ENCODE measurements at regions not wholly inside any gene's neighbourhood (a gene's known extent, or its start where the extent isn't known, plus 50 kb on each side); places are given as distances from the start of the nearest gene placed in this dataset.

DNA sequence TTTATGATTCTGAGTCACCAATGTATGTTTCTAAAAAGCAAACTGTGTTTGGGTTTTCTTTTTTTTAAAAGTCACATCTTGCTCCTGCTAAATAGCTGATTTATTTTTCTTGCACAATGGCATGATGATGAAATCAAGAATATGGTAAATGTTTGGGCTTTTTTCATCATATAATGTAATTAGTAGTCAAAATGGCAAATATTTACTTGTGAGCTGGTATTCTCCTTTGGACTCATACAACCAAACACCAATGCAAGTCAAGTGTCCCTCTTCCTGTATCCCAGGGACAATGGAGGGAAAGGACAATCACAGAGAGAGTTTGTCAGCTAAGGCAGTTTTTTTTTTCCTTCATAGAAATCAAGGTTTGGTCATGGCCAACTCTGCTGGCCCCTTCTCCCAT lies 94.6 kb upstream of the RALGPS2 start:
- H3K9ac ChIP-seq (ENCODE audit: insufficient read length, low read depth) = no peak overlapping the region
- H3K27me3 ChIP-seq (ENCODE audit: insufficient read depth, insufficient read length) = no peaks in the 10 kb centered on the region
- no peaks in the 10 kb centered on the region for H3K9me3 ChIP-seq (ENCODE audit: insufficient read depth, low read length)
- no peaks in the 10 kb centered on the region for H3K4me1 ChIP-seq (ENCODE audit: insufficient read depth, insufficient read length)
- H3K36me3 ChIP-seq (ENCODE audit: insufficient read depth, insufficient read length, low read length) = no peaks in the 10 kb centered on the region
- H3K4me3 ChIP-seq (ENCODE audit: insufficient read length, low read depth) = no peak overlapping the region
- no peak for TF ChIP-seq SUZ12 (IDR thresholded peaks at IDR 0.05; ENCODE audit: extremely low read depth, insufficient read depth, insufficient read length)
- TF ChIP-seq YY1 (IDR thresholded peaks at IDR 0.05; ENCODE audit: insufficient read depth, insufficient read length) = no peak
- no peak for TF ChIP-seq ZNF274 (IDR thresholded peaks at IDR 0.05; ENCODE audit: low read depth, low read length)
- DNase-seq (ENCODE audit: low read depth, low spot score) = no peak

DNA sequence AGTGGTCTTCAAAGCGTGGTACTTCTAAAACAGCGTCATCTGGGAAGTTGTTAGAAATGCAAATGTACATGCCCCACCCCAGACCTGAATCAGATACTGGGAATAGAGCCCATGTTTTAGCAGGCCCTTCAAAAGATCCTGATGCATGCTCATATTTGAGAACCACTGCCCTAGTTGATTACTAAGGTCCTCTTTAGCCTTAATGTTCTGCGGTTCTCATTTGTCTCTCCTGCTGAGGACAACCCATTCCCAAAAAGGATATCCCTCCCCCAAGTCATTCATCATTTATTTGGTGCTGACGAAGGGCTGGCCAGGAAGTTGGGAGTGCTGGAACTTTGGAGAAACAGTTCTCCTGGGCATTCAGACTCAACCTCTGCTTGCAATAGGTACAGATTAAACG lies 92.4 kb upstream of the RALGPS2 start:
- no peak for DNase-seq (ENCODE audit: low read depth, low spot score)
- no peaks in the 10 kb centered on the region for H3K4me1 ChIP-seq (ENCODE audit: insufficient read depth, insufficient read length)

DNA sequence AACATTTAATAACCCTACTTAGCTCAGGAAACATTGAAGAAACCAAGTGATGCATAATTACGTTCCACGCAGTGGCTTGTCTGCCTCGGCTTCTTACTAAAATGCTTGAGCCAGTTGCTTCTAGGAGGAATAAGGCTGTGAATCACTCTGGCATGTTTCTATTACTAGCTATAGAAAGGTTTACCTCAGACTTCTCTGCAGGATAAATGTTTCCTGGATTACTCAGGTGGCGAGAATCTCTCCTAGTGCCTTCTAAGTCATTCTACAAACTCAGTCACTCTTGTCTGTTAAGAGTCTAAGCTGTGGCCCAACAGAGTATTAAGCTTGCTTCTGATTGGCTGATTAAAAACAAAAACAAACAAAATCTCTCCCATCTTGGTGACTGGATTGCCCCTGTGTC lies 92.0 kb upstream of the RALGPS2 start:
- no peak for DNase-seq (ENCODE audit: low read depth, low spot score)
- H3K4me3 ChIP-seq (ENCODE audit: insufficient read length, low read depth) = no peak overlapping the region
- no peak overlapping the region for H3K9ac ChIP-seq (ENCODE audit: insufficient read length, low read depth)
- no peaks in the 10 kb centered on the region for H3K4me1 ChIP-seq (ENCODE audit: insufficient read depth, insufficient read length)
- no peaks in the 10 kb centered on the region for H3K36me3 ChIP-seq (ENCODE audit: insufficient read depth, insufficient read length, low read length)
- H3K27me3 ChIP-seq (ENCODE audit: insufficient read depth, insufficient read length) = no peaks in the 10 kb centered on the region
- H3K9me3 ChIP-seq (ENCODE audit: insufficient read depth, low read length) = no peaks in the 10 kb centered on the region
- TF ChIP-seq SUZ12 (IDR thresholded peaks at IDR 0.05; ENCODE audit: extremely low read depth, insufficient read depth, insufficient read length) = no peak
- no peak for TF ChIP-seq YY1 (IDR thresholded peaks at IDR 0.05; ENCODE audit: insufficient read depth, insufficient read length)

More for the DNA sequence above, 92.4 kb upstream of the RALGPS2 start:
- TF ChIP-seq YY1 (IDR thresholded peaks at IDR 0.05; ENCODE audit: insufficient read depth, insufficient read length) (no peak), SUZ12 (IDR thresholded peaks at IDR 0.05; ENCODE audit: extremely low read depth, insufficient read depth, insufficient read length) (no peak), ZNF274 (IDR thresholded peaks at IDR 0.05; ENCODE audit: low read depth, low read length) (no peak)
- no peaks in the 10 kb centered on the region for H3K9me3 ChIP-seq (ENCODE audit: insufficient read depth, low read length)
- no peaks in the 10 kb centered on the region for H3K36me3 ChIP-seq (ENCODE audit: insufficient read depth, insufficient read length, low read length)
- no peak overlapping the region for H3K9ac ChIP-seq (ENCODE audit: insufficient read length, low read depth)
- H3K27me3 ChIP-seq (ENCODE audit: insufficient read depth, insufficient read length) = no peaks in the 10 kb centered on the region
- no peak overlapping the region for H3K4me3 ChIP-seq (ENCODE audit: insufficient read length, low read depth)

DNA sequence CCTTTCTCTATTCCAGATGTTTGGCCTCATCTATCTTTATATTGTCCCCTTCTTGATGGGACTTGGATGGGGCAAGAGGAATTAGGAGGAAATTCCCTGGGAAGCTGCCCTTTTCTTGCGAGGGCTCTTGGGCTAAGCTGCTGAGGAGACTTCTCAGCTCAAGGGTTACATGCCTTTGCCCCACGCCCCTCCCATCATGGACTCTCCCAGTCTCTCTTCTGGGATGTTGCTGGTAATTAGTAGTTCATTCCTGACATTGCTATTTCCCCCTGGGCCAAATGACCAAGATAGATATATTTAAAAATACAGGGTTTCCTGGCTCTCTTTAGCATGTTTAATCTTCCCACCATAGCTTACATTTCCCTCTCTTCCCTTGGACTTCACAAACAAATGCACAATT lies 90.6 kb upstream of the RALGPS2 start:
- Histone ChIP-seq H3K27me3 (ENCODE audit: insufficient read depth, insufficient read length) (no peaks in the 10 kb centered on the region), H3K4me3 (ENCODE audit: insufficient read length, low read depth) (no peak overlapping the region), H3K9me3 (ENCODE audit: insufficient read depth, low read length) (no peaks in the 10 kb centered on the region), H3K36me3 (ENCODE audit: insufficient read depth, insufficient read length, low read length) (no peaks in the 10 kb centered on the region), H3K9ac (ENCODE audit: insufficient read length, low read depth) (no peak overlapping the region), H3K4me1 (ENCODE audit: insufficient read depth, insufficient read length) (no peaks in the 10 kb centered on the region)
- TF ChIP-seq ZNF274 (IDR thresholded peaks at IDR 0.05; ENCODE audit: low read depth, low read length) (no peak), YY1 (IDR thresholded peaks at IDR 0.05; ENCODE audit: insufficient read depth, insufficient read length) (no peak), SUZ12 (IDR thresholded peaks at IDR 0.05; ENCODE audit: extremely low read depth, insufficient read depth, insufficient read length) (no peak)
- no peak for DNase-seq (ENCODE audit: low read depth, low spot score)

DNA sequence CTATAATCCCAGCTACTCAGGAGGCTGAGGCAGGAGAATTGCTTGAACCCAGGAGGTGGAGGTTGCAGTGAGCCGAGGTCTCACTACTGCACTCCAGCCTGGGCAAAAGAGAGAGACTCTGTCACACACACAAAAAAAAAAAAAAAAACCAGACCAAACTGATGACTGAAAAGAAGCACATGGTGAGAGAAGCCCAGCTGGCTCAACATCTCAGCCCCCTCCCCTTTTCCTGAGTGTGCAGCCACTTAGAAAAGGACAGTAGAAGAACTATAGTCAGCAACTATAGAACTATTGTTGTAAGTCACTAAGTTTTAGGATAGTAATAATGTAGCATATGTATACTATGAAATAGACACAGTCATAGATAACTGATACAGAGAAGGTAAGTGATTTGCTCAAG lies 87.2 kb upstream of the RALGPS2 start:
- no peaks in the 10 kb centered on the region for H3K27me3 ChIP-seq (ENCODE audit: insufficient read depth, insufficient read length)
- no peak overlapping the region for H3K4me3 ChIP-seq (ENCODE audit: insufficient read length, low read depth)
- H3K4me1 ChIP-seq (ENCODE audit: insufficient read depth, insufficient read length) = no peaks in the 10 kb centered on the region
- DNase-seq (ENCODE audit: low read depth, low spot score) = no peak
- H3K9me3 ChIP-seq (ENCODE audit: insufficient read depth, low read length) = no peaks in the 10 kb centered on the region
- TF ChIP-seq ZNF274 (IDR thresholded peaks at IDR 0.05; ENCODE audit: low read depth, low read length) (no peak), SUZ12 (IDR thresholded peaks at IDR 0.05; ENCODE audit: extremely low read depth, insufficient read depth, insufficient read length) (no peak), YY1 (IDR thresholded peaks at IDR 0.05; ENCODE audit: insufficient read depth, insufficient read length) (no peak)
- H3K9ac ChIP-seq (ENCODE audit: insufficient read length, low read depth) = no peak overlapping the region
- H3K36me3 ChIP-seq (ENCODE audit: insufficient read depth, insufficient read length, low read length) = no peaks in the 10 kb centered on the region

DNA sequence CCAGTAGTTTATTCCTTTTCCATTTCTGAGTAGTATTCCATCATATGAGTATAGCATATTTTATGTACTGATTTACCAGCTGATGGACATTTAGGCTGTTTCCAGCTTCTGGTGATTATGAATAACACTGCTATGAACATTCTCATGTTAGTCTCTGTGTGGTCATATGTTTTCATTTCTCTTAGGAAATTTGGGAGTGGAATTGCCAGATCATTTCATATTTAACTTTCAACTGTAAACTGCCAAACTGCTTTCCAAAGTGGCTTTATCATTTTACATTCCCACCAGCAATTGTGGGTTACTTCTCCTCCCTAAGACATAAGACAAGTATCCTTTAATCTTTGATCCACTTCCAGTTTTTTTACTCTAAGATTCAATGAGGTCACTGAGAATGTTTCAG lies 85.7 kb upstream of the RALGPS2 start:
- Histone ChIP-seq H3K9me3 (ENCODE audit: insufficient read depth, low read length) (no peaks in the 10 kb centered on the region), H3K4me1 (ENCODE audit: insufficient read depth, insufficient read length) (no peaks in the 10 kb centered on the region), H3K9ac (ENCODE audit: insufficient read length, low read depth) (no peak overlapping the region), H3K36me3 (ENCODE audit: insufficient read depth, insufficient read length, low read length) (no peaks in the 10 kb centered on the region), H3K4me3 (ENCODE audit: insufficient read length, low read depth) (no peak overlapping the region), H3K27me3 (ENCODE audit: insufficient read depth, insufficient read length) (no peaks in the 10 kb centered on the region)
- TF ChIP-seq SUZ12 (IDR thresholded peaks at IDR 0.05; ENCODE audit: extremely low read depth, insufficient read depth, insufficient read length) (no peak), YY1 (IDR thresholded peaks at IDR 0.05; ENCODE audit: insufficient read depth, insufficient read length) (no peak), ZNF274 (IDR thresholded peaks at IDR 0.05; ENCODE audit: low read depth, low read length) (no peak)
- no peak for DNase-seq (ENCODE audit: low read depth, low spot score)

DNA sequence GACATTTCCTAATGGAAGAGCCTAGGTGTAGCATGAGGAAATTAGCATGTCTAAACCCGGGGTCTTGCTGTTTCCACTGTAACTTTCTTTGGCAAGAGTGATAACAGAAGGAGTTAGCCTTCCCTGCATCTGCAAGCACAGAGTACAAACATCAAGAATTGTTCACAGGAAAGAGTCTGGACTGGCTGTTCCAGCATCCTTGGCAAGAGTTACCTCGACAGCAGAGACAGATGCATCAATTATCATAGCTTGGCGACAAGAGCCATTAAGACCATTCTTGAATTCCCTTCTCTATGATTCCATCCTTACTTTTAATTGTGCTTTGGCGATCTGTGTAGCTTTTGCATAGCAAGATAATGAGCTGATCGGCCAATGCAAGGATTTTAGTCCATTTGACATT lies 82.8 kb upstream of the RALGPS2 start:
- Histone ChIP-seq H3K9ac (ENCODE audit: insufficient read length, low read depth) (no peak overlapping the region), H3K9me3 (ENCODE audit: insufficient read depth, low read length) (no peaks in the 10 kb centered on the region), H3K27me3 (ENCODE audit: insufficient read depth, insufficient read length) (no peaks in the 10 kb centered on the region), H3K4me1 (ENCODE audit: insufficient read depth, insufficient read length) (no peaks in the 10 kb centered on the region), H3K36me3 (ENCODE audit: insufficient read depth, insufficient read length, low read length) (no peaks in the 10 kb centered on the region), H3K4me3 (ENCODE audit: insufficient read length, low read depth) (no peak overlapping the region)
- DNase-seq (ENCODE audit: low read depth, low spot score) = no peak
- no peak for TF ChIP-seq SUZ12 (IDR thresholded peaks at IDR 0.05; ENCODE audit: extremely low read depth, insufficient read depth, insufficient read length)
- no peak for TF ChIP-seq YY1 (IDR thresholded peaks at IDR 0.05; ENCODE audit: insufficient read depth, insufficient read length)
- no peak for TF ChIP-seq ZNF274 (IDR thresholded peaks at IDR 0.05; ENCODE audit: low read depth, low read length)

DNA sequence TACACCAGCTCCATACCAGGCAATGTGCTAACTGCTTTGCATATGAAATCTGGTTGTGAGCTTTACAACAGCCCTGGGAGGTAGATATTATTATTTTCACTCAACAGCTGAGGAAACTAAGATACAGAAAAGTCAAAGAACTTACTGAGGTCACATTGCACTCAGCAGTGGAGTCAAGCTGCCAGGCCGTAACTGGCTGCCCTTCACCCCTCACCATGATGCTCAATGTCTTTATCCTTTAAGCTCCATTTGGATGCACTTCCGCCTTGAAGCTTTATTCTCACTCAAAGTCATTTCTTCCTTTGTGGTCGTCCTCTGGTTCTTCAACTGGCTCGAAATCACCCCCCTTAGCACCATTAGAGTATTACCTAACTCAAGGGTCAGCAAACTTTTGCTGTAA lies 81.7 kb upstream of the RALGPS2 start:
- Histone ChIP-seq H3K9ac (ENCODE audit: insufficient read length, low read depth) (no peak overlapping the region), H3K9me3 (ENCODE audit: insufficient read depth, low read length) (no peaks in the 10 kb centered on the region), H3K4me1 (ENCODE audit: insufficient read depth, insufficient read length) (no peaks in the 10 kb centered on the region), H3K27me3 (ENCODE audit: insufficient read depth, insufficient read length) (no peaks in the 10 kb centered on the region), H3K4me3 (ENCODE audit: insufficient read length, low read depth) (no peak overlapping the region), H3K36me3 (ENCODE audit: insufficient read depth, insufficient read length, low read length) (no peaks in the 10 kb centered on the region)
- DNase-seq (ENCODE audit: low read depth, low spot score) = no peak
- no peak for TF ChIP-seq YY1 (IDR thresholded peaks at IDR 0.05; ENCODE audit: insufficient read depth, insufficient read length)
- no peak for TF ChIP-seq ZNF274 (IDR thresholded peaks at IDR 0.05; ENCODE audit: low read depth, low read length)
- no peak for TF ChIP-seq SUZ12 (IDR thresholded peaks at IDR 0.05; ENCODE audit: extremely low read depth, insufficient read depth, insufficient read length)
